G401 (cell line): ENCODE measurements at regions not wholly inside any gene's neighbourhood (a gene's known extent, or its start where the extent isn't known, plus 50 kb on each side); places are given as distances from the start of the nearest gene placed in this dataset.
A peak's percentile ranks its signal among the peaks of the same experiment; 100 is the strongest.

Source experiments
- DNase-seq: peaks from one replicate; pipeline ENCODE4 v3.0.0-alpha.2; 2015; ENCODE audit warnings: low spot score
- in situ Hi-C: cut with HindIII; loops from 2 replicates; pipeline ENCODE4 v1.10.0; 2016; ENCODE audit warnings: low sequenced_read_pairs, mixed read lengths

DNA sequence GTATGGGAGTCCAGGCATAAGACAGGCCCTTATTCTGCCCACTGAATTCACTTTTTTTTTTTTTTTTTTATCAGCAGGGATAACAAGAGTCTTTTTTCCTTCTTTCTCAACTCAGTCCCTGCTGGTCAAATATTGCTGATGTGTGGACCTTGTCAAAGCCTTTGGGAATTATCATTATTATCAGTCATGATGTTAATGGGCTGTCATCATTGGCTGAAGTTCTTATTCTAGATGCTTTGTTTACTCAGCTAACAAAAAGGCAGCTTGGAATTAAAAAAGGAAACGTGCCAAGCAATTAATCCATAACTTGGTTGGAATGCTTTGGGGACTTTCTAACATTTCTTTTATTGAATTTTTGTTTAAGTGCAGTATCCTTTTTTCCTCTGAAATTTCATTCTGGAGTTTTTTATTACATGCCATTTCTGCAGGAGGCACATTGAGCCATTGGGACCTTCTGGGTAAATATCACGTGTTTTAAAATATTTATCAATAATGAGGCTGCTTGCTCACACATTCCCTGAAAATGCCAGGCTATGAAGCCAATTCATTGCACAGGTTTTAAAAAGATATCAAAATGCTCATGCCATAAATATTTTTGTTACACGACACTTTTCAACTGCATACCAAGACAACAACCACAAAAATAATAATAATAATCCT, 246.3 kb downstream of the TXNL1 start:
- in situ Hi-C loops = no loop called here
- no peak for DNase-seq

- in situ Hi-C loops = no loop called here
- DNase-seq = no peak
Measured at GRCh38 chr18:56390626-56391025, 247.8 kb downstream of the TXNL1 start.

DNA sequence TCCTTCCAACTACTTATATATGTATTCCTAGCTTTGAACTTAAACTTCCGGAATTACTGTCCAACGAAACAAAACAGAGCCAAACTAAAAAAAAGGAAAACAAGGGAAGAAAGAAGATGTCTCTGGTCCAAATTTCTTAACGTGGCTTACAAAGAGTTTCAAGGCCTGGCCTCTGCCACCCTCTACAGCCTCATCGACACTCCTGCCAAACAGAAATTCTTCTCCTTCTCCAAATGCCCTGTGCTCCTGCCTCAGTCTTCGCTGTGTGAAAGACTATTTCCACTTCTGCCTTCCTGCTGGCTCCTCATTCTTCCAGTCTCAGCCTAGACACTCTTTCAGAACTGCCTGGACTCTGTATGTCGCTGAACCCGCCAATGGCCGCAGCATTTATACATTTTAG, 249.2 kb downstream of the TXNL1 start:
- in situ Hi-C loops = no loop called here
- DNase-seq = peak; percentile 7

DNA sequence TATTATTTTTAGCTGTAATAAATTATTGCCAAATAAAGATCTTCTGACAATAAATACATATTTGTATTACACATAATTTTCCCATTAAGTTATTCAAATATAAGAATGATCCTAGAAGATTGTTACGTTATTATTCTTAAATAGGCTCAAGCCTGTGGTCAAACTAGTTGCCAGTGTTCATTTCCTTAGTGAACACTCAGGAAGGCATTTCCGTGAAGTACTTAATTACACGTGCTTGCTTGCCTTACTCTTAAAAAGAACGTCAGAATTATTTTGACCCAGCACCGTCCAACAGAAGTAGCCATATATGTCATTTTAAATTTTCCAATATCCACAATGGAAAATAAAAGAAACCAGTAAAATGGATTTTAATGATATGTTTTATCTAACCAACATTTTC, 249.8 kb downstream of the TXNL1 start:
- in situ Hi-C loops = no loop called here
- no peak for DNase-seq

DNA sequence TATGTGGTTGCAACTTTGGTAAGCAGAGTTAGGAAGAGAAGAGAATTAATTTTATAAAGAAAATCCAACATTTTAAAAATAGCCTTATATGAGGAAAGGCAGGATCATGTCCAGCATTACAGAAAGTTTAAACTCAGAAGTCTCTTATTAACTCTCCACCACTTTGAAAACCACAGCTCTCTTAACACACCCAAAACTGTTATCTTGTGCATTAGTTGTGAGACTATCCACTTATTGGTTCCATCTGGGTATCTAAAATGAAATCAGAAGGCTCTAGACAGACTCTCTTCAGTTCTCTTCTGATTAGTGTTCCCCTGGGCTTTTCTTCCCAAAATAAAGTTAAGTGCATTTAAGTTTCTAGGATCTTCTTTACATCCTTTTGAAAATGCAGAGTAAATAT, 251.5 kb downstream of the TXNL1 start:
- no peak for DNase-seq

DNA sequence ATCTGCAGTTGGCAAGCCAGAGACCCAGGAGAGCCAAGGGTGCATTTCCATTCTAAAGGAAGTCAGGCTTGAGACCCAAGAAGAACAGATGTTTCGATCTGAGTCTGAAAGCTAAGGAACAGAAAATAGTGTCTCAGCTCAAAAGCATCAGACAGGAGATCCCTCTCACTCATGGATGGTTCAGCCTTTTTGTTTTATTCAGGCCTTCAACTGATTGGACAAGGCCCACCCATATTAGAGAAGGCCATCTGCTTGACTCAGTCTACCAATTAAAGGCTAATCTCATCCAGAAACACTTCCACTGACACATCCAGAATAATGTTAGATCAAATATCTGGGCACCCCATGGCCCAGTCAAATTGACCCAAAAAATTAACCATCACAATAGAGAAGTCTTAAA, 255.0 kb downstream of the TXNL1 start:
- in situ Hi-C loops = no loop called here
- no peak for DNase-seq

More for the DNA sequence above, 251.5 kb downstream of the TXNL1 start:
- in situ Hi-C loops = no loop called here

GRCh38 chr18:56382541-56382940, 255.9 kb downstream of the TXNL1 start:
- in situ Hi-C loops = no loop called here
- no peak for DNase-seq

DNA sequence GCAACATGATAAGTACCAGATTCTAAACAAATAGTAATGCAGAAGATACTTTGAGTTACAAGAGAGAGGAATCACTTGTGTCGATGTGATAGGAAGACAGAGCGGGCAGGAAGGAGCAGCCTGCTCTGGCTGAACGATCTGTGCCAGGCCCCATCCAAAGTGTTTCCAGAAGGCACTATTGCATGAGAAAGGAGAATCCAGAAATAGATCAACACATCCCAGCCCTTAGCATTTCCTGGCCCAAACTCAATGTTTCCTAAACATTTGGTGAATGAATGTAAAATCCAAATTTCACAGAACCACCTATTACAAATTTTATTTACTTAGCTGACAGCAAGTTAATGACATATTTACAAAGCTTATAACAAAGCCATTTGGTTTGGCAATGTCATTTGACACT, 257.2 kb downstream of the TXNL1 start:
- in situ Hi-C loops = no loop called here
- DNase-seq = no peak

- no peak for DNase-seq
- in situ Hi-C loops = no loop called here
Measured at GRCh38 chr18:56380685-56381084, 257.7 kb downstream of the TXNL1 start.

DNA sequence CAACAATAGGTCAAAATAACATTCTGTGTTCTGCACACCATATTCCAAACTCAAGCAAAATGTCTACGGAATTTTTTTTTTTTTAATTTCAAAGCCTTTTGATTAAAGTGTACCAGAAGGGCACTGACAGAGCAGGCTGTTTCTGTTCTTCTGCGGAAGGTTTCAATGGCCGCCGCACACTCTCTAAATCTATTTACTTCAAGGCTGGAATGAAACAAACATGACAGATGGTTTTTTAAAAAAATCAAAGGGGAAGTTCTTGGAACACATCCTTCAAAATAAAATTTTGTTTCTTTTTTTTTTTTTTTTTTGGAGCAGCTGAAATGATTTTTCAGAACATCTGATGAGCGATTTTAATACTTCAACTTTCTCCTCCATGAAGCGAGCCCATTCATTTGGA, 259.1 kb downstream of the TXNL1 start:
- in situ Hi-C loops = no loop called here
- no peak for DNase-seq

DNA sequence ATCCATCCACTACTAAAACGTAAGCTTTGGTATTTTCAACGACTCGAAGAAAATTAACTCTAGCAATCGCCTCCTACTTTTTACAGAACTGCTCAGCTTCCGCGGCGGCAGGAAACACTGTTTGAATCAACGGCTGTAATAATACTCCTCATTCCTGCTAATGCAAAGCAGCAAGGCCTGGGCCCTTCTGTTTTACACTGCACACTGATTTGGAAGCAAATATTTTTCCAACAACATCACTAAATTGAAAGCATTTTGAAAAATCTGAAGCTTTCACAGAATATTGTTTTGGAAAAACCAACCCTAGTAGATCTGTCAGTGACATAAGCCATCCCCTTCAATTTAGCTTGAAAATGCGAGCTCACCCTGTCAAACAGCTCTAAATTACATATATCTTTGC, 261.2 kb downstream of the TXNL1 start:
- no peak for DNase-seq
- in situ Hi-C loops = no loop called here

DNA sequence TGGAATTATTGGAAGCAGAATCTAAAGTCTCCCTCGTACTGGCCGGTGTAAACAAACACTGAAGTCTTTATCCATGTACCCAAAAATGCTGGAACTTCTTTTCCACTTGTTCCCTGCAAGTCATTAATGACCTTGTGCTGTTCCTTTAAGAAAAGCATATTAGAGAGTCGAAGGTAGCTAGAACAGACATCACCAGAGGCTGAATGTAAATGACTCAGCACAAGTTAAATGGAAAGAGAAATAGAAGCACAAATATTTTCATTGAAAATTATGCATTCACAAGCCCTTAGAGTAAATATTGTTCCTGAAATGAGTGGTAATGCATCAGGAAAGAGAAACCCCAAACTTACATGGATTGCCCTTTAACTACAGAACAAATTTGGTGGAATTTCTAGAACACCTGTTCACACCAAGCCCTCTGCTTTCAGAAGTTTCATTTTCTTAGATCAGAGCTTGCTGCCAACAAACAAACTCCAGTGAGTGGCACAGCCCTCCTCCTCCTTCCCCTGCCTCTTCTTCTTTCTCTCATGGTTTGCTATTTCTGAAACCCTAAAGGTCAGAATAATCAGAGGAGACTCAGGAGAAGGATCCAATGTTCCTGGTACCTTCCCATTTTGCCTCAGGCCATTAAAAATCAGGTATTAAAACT, 264.3 kb downstream of the TXNL1 start:
- no peak for DNase-seq
- in situ Hi-C loops = no loop called here

DNA sequence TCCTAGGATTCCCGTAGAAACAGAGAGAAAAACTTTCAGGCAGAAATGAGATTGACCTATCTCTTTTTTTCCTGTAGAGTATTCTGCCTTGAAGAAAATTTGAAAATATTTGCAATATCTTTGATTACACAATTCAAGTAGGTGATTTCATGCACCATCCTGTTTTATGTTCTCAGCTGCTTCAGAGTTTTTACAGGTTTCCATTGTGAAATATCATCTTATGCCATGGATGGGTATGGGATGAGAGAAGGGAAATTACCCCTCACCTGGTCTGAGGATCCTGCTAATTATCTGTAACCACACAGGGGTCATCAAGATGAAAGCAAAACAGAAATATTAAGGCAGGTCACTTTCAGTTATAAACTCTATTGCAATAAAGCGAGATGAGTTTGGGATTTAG, 264.8 kb downstream of the TXNL1 start:
- in situ Hi-C loops = no loop called here
- no peak for DNase-seq

DNA sequence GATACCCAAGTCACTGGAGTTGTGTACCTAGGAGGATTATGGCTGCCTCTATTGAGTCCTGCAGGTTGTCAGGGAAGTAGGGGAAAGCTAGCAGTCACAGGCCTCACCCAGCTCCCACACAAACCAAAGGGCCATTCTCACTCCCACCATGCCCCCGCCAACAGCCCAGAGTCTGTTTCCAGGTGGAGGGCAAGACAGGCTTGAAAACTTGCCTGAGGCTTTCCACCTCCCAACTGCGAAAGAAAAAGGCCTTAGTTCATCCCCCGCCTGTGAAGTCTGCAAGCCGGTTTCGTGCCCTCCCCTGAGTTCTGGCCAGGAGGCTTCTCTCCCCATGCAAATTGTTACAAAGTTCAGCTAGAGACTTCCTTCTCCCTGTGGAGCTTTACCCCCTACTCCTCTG, 270.3 kb downstream of the TXNL1 start:
- in situ Hi-C loops = no loop called here
- DNase-seq = no peak

DNA sequence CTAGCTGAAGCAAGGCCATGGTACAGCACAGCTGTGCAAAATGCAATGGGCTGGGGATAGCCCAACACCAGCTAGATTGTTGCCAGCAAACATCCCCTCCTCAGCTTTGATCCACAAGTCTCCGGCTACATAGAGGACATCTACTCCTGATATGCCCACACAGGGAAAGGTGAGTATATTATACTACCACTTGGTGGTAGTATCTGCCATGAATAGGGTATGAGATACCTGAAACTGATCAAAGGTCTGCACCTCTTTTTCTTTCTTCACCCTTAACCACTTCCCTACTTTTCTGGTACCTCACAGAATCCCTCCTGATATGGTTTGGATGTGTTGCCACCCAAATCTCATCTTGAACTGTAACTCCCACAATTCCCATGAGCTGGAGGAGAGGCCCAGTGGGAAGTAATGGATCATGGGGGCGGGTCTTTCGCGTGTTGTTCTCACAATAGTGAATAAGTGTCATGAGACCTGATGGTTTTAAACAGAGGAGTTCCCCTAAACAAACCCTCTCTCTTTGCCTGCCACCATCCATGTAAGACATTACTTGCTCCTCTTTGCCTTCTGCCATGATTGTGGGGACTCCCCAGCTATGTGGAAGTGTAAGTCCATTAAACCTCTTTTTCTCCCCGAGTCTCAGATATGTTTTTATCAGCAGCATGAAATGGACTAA, 279.6 kb downstream of the TXNL1 start:
- in situ Hi-C loops = no loop called here
- no peak for DNase-seq

DNA sequence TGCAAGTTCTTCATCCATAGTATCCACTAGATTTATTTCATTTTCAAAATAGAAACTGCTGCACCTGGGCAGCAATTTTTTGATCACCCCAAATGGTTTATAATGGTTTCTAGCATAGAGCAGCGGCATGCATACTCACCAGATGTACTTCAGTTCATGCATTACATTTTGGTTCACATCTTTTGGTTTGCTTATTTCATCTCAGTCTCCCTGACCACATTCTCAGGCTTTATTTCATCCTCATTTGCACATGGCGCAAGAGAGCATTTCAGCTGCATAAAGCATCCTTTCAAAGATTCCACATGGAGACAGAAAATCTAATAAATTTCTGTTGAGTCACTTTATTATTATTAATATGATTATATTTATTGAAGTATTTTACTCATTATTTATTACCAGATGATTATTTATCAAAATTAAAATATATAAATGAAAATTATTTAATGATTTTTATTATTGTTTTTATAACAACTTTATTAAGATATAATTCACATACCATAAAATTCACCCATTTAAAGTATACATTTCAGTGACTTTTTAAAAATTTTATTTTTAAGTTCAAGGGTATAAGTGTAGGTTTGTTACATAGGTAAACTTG, 284.6 kb downstream of the TXNL1 start:
- no peak for DNase-seq
- in situ Hi-C loops = no loop called here

DNA sequence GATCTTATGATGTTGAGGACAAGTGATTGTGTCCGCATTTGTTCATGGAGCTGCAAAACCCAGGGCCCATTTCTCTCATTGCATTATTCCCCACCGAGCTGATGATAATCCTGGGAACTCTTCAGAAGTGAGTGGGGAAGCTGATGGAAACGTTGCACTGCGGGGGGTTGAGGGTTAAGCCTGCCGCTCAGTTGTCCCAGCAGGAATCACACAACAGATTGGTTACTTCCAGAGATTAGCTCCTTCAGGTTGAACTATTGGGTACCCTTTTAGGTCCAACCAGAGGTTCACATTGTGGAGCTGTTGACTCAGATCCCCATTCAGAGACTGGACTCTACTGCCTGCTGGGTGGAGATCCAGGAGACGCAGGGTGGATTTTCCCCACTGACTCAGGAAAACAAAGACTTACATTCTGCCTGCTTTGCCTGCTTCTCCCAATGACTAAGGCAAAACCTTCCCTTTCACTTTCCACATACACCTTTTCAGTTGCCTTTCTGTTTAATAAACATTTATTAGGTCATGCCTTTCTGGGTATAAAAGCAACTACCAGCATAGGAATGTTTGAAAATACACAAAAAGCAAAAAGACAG, 286.4 kb downstream of the TXNL1 start:
- in situ Hi-C loops = no loop called here
- DNase-seq = no peak

DNA sequence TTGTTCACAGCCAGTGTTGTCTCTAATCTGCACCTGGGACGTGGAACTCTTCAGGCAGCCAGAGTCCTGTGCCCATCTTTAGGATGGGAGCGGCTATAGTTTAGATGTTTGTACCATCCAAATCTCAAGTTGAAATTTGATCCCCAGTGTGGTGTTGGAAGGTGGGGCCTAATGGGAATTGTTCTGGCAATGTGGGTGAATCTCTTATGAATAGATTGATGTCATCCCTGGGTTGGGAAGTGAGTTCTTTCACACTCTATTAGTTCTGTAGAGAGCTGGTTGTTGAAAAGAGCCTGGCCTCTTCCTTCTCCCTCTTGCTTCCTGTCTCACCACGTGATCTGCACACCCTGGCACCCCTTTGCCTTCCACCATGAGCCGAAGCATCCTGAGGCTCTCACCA, 300.9 kb downstream of the TXNL1 start:
- in situ Hi-C loops = no loop called here

GRCh38 chr18:56333839-56334238, 304.6 kb downstream of the TXNL1 start:
- DNase-seq = no peak
- in situ Hi-C loops = no loop called here

More for the DNA sequence above, 300.9 kb downstream of the TXNL1 start:
- DNase-seq = no peak

GRCh38 chr18:56333146-56333545, 305.2 kb downstream of the TXNL1 start:
- no peak for DNase-seq
- in situ Hi-C loops = no loop called here
